HEK293 (cell line): ENCODE measurements at regions not wholly inside any gene's neighbourhood (a gene's known extent, or its start where the extent isn't known, plus 50 kb on each side); places are given as distances from the start of the nearest gene placed in this dataset.

ENCODE experiments used
- ZBTB7A ChIP-seq: fragments of 450-650 bp; formaldehyde crosslinking; IDR thresholded peaks from 2 replicates; pipeline ENCODE4 v1.5.1; 2016; ENCODE audit warnings: low read depth, missing biosample characterization, missing genetic modification characterization
- ZNF138 ChIP-seq: fragments of 450-650 bp; formaldehyde crosslinking; IDR thresholded peaks from 2 replicates; pipeline ENCODE4 v1.5.1; 2016; ENCODE audit warnings: missing biosample characterization, missing genetic modification characterization, borderline replicate concordance
- ZNF664 ChIP-seq: fragments of 450-650 bp; formaldehyde crosslinking; IDR thresholded peaks from 2 replicates; pipeline ENCODE4 v1.5.1; 2016; ENCODE audit warnings: missing biosample characterization, missing genetic modification characterization
- ZNF785 ChIP-seq: fragments of 450-650 bp; formaldehyde crosslinking; IDR thresholded peaks from 2 replicates; pipeline ENCODE4 v1.5.1; 2016; ENCODE audit warnings: missing biosample characterization, missing genetic modification characterization
- ZNF791 ChIP-seq: fragments of 450-650 bp; formaldehyde crosslinking; IDR thresholded peaks from 2 replicates; pipeline ENCODE4 v1.5.1; 2016; ENCODE audit warnings: missing biosample characterization, missing genetic modification characterization
- TF ChIP-seq, protein P1 (sequence below): fragments of 450-650 bp; formaldehyde crosslinking; IDR thresholded peaks from 2 replicates; pipeline ENCODE4 v1.5.1; 2016; ENCODE audit warnings: missing biosample characterization, missing genetic modification characterization
- TF ChIP-seq, protein P2 (sequence below): fragments of 450-650 bp; formaldehyde crosslinking; IDR thresholded peaks from 2 replicates; pipeline ENCODE4 v1.5.1; 2016; ENCODE audit warnings: missing biosample characterization, missing genetic modification characterization
- TF ChIP-seq, protein P3 (sequence below): fragments of 450-650 bp; formaldehyde crosslinking; IDR thresholded peaks from 2 replicates; pipeline ENCODE4 v1.5.1; 2017; ENCODE audit warnings: missing biosample characterization, missing genetic modification characterization
- TF ChIP-seq, protein P4 (sequence below): fragments of 450-650 bp; formaldehyde crosslinking; IDR thresholded peaks from 2 replicates; pipeline ENCODE4 v1.5.1; 2016; ENCODE audit warnings: missing biosample characterization, missing genetic modification characterization

DNA sequence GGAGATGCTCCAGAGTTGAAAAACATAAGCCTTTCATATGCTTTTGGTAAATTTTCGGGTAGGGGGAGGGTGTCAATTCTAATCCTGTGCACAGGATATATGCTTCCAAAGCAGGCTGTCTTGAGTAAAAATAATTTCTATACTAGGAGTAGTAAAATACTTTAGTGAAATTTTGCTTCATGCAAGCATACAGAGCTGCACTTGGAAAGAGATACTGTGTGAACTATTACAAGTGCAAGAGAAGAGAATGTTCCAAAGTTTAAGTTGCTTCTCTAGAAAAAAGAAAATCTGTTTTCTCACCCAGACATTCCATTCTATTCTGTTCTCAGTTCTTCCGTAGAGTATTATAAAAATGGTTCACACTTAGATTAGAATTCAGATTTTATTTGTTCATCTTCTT, 324.6 kb upstream of the AADAT start:
- TF ChIP-seq ZNF785 (tag by site-specific recombination) (no peak), ZNF138 (no peak), ZNF791 (tag by site-specific recombination) (no peak), ZNF664 (tag by site-specific recombination) (no peak), ZBTB7A (tag by site-specific recombination) (no peak)
- TF ChIP-seq, protein P1, sequence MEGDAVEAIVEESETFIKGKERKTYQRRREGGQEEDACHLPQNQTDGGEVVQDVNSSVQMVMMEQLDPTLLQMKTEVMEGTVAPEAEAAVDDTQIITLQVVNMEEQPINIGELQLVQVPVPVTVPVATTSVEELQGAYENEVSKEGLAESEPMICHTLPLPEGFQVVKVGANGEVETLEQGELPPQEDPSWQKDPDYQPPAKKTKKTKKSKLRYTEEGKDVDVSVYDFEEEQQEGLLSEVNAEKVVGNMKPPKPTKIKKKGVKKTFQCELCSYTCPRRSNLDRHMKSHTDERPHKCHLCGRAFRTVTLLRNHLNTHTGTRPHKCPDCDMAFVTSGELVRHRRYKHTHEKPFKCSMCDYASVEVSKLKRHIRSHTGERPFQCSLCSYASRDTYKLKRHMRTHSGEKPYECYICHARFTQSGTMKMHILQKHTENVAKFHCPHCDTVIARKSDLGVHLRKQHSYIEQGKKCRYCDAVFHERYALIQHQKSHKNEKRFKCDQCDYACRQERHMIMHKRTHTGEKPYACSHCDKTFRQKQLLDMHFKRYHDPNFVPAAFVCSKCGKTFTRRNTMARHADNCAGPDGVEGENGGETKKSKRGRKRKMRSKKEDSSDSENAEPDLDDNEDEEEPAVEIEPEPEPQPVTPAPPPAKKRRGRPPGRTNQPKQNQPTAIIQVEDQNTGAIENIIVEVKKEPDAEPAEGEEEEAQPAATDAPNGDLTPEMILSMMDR = no peak
- TF ChIP-seq, protein P2, sequence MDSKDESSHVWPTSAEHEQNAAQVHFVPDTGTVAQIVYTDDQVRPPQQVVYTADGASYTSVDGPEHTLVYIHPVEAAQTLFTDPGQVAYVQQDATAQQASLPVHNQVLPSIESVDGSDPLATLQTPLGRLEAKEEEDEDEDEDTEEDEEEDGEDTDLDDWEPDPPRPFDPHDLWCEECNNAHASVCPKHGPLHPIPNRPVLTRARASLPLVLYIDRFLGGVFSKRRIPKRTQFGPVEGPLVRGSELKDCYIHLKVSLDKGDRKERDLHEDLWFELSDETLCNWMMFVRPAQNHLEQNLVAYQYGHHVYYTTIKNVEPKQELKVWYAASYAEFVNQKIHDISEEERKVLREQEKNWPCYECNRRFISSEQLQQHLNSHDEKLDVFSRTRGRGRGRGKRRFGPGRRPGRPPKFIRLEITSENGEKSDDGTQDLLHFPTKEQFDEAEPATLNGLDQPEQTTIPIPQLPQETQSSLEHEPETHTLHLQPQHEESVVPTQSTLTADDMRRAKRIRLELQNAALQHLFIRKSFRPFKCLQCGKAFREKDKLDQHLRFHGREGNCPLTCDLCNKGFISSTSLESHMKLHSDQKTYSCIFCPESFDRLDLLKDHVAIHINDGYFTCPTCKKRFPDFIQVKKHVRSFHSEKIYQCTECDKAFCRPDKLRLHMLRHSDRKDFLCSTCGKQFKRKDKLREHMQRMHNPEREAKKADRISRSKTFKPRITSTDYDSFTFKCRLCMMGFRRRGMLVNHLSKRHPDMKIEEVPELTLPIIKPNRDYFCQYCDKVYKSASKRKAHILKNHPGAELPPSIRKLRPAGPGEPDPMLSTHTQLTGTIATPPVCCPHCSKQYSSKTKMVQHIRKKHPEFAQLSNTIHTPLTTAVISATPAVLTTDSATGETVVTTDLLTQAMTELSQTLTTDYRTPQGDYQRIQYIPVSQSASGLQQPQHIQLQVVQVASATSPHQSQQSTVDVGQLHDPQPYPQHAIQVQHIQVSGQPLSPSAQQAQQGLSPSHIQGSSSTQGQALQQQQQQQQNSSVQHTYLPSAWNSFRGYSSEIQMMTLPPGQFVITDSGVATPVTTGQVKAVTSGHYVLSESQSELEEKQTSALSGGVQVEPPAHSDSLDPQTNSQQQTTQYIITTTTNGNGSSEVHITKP (tag by site-specific recombination) = no peak
- TF ChIP-seq, protein P3, sequence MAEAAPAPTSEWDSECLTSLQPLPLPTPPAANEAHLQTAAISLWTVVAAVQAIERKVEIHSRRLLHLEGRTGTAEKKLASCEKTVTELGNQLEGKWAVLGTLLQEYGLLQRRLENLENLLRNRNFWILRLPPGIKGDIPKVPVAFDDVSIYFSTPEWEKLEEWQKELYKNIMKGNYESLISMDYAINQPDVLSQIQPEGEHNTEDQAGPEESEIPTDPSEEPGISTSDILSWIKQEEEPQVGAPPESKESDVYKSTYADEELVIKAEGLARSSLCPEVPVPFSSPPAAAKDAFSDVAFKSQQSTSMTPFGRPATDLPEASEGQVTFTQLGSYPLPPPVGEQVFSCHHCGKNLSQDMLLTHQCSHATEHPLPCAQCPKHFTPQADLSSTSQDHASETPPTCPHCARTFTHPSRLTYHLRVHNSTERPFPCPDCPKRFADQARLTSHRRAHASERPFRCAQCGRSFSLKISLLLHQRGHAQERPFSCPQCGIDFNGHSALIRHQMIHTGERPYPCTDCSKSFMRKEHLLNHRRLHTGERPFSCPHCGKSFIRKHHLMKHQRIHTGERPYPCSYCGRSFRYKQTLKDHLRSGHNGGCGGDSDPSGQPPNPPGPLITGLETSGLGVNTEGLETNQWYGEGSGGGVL (tag by site-specific recombination) = no peak
- TF ChIP-seq, protein P4, sequence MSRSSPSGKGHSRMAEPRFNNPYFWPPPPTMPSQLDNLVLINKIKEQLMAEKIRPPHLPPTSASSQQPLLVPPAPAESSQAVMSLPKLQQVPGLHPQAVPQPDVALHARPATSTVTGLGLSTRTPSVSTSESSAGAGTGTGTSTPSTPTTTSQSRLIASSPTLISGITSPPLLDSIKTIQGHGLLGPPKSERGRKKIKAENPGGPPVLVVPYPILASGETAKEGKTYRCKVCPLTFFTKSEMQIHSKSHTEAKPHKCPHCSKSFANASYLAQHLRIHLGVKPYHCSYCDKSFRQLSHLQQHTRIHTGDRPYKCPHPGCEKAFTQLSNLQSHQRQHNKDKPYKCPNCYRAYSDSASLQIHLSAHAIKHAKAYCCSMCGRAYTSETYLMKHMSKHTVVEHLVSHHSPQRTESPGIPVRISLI (tag by site-specific recombination) = no peak
